Hepatocyte (in vitro differentiated cells): ENCODE measurements at regions not wholly inside any gene's neighbourhood (a gene's known extent, or its start where the extent isn't known, plus 50 kb on each side); places are given as distances from the start of the nearest gene placed in this dataset.

Experiments
- DNase-seq: peaks from one replicate; pipeline ENCODE4 v3.0.0-alpha.2; 2016; ENCODE audit warnings: low spot score
- H2AFZ ChIP-seq: fragments of 200-600 bp; sonication (generic); 2 replicates; pipeline ENCODE4 v1.6.0; 2016; ENCODE audit warnings: antibody characterized with exemption, mild to moderate bottlenecking
- H3K27ac ChIP-seq: fragments of 200-600 bp; sonication (generic); 2 replicates; pipeline ENCODE4 v1.5.1; 2016; ENCODE audit warnings: mild to moderate bottlenecking
- H3K27me3 ChIP-seq: fragments of 200-600 bp; sonication (generic); 2 replicates; pipeline ENCODE4 v1.6.1; 2016
- H3K36me3 ChIP-seq: fragments of 200-600 bp; sonication (generic); replicated peaks from 2 replicates; pipeline ENCODE4 v1.5.1; 2016; ENCODE audit warnings: low read depth; ENCODE audit not compliant: insufficient read depth
- H3K4me1 ChIP-seq: fragments of 200-600 bp; sonication (generic); 2 replicates; pipeline ENCODE4 v1.5.1; 2016; ENCODE audit warnings: mild to moderate bottlenecking, moderate library complexity; ENCODE audit not compliant: insufficient read depth
- H3K4me2 ChIP-seq: fragments of 200-600 bp; sonication (generic); 2 replicates; pipeline ENCODE4 v1.6.0; 2016
- H3K4me3 ChIP-seq: fragments of 200-600 bp; sonication (generic); 2 replicates; pipeline ENCODE4 v1.5.1; 2016; ENCODE audit warnings: mild to moderate bottlenecking
- H3K79me2 ChIP-seq: fragments of 200-600 bp; sonication (generic); 2 replicates; pipeline ENCODE4 v1.6.0; 2017; ENCODE audit warnings: mild to moderate bottlenecking
- H3K9me2 ChIP-seq: fragments of 200-600 bp; sonication (generic); replicated peaks from 2 replicates; pipeline ENCODE4 v1.6.0; 2017; ENCODE audit warnings: mild to moderate bottlenecking; ENCODE audit not compliant: insufficient read depth
- H3K9me3 ChIP-seq: fragments of 200-600 bp; sonication (generic); 2 replicates; pipeline ENCODE4 v1.5.1; 2016; ENCODE audit warnings: low read depth, mild to moderate bottlenecking
- H4K20me1 ChIP-seq: fragments of 200-600 bp; sonication (generic); 2 replicates; pipeline ENCODE4 v1.6.0; 2016; ENCODE audit warnings: mild to moderate bottlenecking; ENCODE audit not compliant: insufficient read depth, poor library complexity, severe bottlenecking
- EZH2 ChIP-seq: fragments of 200-600 bp; sonication (generic); IDR thresholded peaks from 2 replicates; pipeline ENCODE4 v1.6.1; 2016; ENCODE audit warnings: antibody characterized with exemption, mild to moderate bottlenecking, borderline replicate concordance
- EZH2phosphoT487 ChIP-seq: fragments of 200-600 bp; sonication (generic); IDR thresholded peaks from one replicate; pipeline ENCODE4 v1.6.1; 2018; ENCODE audit warnings: antibody characterized with exemption, mild to moderate bottlenecking, low read depth, moderate library complexity; ENCODE audit not compliant: unreplicated experiment, severe bottlenecking
- WGBS: methylation state at CpG from one replicate; pipeline ENCODE4 v1.1.6; 2016; ENCODE audit warnings: low lambda C conversion rate; ENCODE audit errors: missing lambda C conversion rate; 5-methylcytosine and 5-hydroxymethylcytosine counted together
- TF ChIP-seq, protein P1 (sequence below): fragments of 200-600 bp; sonication (generic); IDR thresholded peaks from 2 replicates; pipeline ENCODE4 v1.5.1; 2016; ENCODE audit warnings: antibody characterized with exemption, mild to moderate bottlenecking; ENCODE audit not compliant: poor library complexity

DNA sequence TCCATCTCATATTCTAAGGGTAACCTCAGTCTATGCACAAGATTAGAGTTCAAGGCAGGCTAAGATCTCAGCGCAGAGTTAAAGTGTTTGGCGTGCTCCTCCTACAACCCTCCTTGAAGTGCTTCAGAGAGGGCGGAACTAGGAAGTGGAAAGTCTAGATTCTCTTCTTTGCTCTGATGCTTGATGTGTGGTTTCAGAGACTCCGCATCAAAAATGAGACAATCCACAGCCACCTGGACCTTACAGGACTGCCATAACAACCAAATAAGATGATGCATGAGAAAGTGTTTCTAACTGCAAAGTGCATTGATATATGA lies 161.3 kb upstream of the ATP11B start:
- H3K9me2 ChIP-seq, result no peaks in the 10 kb centered on the region
- no peak overlapping the region for H3K4me2 ChIP-seq
- H3K36me3 ChIP-seq, result no peaks in the 10 kb centered on the region
- no peaks in the 10 kb centered on the region for H4K20me1 ChIP-seq
- no peak for DNase-seq
- no peak overlapping the region for H3K4me3 ChIP-seq
- no peak overlapping the region for H2AFZ ChIP-seq
- H3K79me2 ChIP-seq, result no peaks in the 10 kb centered on the region
- no peaks in the 10 kb centered on the region for H3K4me1 ChIP-seq
- H3K9me3 ChIP-seq, result no peaks in the 10 kb centered on the region
- WGBS, result 92% methylated on average over 4 of the region's 4 CpGs
- H3K27me3 ChIP-seq, result no peaks in the 10 kb centered on the region
- H3K27ac ChIP-seq, result no peak overlapping the region
- no peak for TF ChIP-seq EZH2
- TF ChIP-seq, protein P1, sequence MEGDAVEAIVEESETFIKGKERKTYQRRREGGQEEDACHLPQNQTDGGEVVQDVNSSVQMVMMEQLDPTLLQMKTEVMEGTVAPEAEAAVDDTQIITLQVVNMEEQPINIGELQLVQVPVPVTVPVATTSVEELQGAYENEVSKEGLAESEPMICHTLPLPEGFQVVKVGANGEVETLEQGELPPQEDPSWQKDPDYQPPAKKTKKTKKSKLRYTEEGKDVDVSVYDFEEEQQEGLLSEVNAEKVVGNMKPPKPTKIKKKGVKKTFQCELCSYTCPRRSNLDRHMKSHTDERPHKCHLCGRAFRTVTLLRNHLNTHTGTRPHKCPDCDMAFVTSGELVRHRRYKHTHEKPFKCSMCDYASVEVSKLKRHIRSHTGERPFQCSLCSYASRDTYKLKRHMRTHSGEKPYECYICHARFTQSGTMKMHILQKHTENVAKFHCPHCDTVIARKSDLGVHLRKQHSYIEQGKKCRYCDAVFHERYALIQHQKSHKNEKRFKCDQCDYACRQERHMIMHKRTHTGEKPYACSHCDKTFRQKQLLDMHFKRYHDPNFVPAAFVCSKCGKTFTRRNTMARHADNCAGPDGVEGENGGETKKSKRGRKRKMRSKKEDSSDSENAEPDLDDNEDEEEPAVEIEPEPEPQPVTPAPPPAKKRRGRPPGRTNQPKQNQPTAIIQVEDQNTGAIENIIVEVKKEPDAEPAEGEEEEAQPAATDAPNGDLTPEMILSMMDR, result no peak
- no peak for TF ChIP-seq EZH2phosphoT487

DNA sequence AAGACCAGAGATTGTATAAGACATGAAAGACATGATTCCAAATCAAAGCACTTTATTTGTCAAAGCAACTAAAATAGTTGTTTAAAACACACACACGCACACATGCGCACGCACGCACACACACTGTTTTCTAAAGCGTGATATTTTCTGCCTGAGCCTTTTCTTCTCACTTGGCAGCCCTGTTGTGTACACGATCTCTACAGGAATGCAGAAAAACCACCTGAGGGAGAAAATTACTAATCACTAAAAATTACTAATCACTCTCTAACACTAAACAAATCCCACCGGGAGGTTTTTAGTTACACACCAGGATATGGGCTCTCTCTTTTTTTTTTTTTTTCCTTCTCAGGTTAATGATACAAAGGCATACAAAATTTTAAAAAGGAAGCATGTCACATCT lies 160.1 kb upstream of the ATP11B start:
- Histone ChIP-seq H3K9me3 (no peaks in the 10 kb centered on the region), H3K4me1 (no peaks in the 10 kb centered on the region), H4K20me1 (no peaks in the 10 kb centered on the region), H3K9me2 (no peaks in the 10 kb centered on the region), H3K4me2 (no peak overlapping the region), H3K79me2 (no peaks in the 10 kb centered on the region), H3K4me3 (no peak overlapping the region), H3K27me3 (no peaks in the 10 kb centered on the region), H2AFZ (no peak overlapping the region), H3K27ac (no peak overlapping the region), H3K36me3 (no peaks in the 10 kb centered on the region)
- DNase-seq, result no peak
- TF ChIP-seq, protein P1, result no peak
- TF ChIP-seq EZH2phosphoT487, result no peak
- no peak for TF ChIP-seq EZH2
- WGBS, result 85% methylated on average over 7 of the region's 7 CpGs

DNA sequence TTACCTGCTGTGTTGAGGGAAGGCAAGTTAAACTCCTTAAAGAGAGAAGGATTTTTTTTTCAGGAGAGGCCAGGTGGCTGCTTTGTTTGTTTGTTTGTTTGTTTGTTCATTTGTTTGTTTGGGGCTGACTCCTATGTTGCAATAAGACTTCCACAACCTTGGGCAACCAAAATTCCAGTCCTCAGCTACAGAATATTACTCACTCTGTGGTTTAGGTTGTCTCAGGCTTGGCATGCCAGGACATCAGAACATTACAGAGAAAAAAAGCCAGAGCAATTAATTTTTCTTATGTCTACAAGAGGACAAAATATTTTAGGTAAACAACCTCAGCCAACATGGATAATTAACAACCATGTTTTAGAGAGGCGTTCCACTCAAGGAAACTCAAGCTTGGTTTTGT lies 156.7 kb upstream of the ATP11B start:
- Histone ChIP-seq H3K4me3 (no peak overlapping the region), H3K27ac (no peak overlapping the region), H3K4me2 (no peak overlapping the region), H3K4me1 (no peaks in the 10 kb centered on the region), H3K9me2 (no peaks in the 10 kb centered on the region), H3K9me3 (no peaks in the 10 kb centered on the region), H3K79me2 (no peaks in the 10 kb centered on the region), H3K36me3 (no peaks in the 10 kb centered on the region), H3K27me3 (no peaks in the 10 kb centered on the region), H2AFZ (no peak overlapping the region), H4K20me1 (no peaks in the 10 kb centered on the region)
- TF ChIP-seq, protein P1, result no peak
- no peak for TF ChIP-seq EZH2
- no peak for TF ChIP-seq EZH2phosphoT487
- no peak for DNase-seq
- 96% methylated on average over 1 of the region's 1 CpG for WGBS
